Adrenal gland (tissue), 9 donors: ENCODE measurements at regions not wholly inside any gene's neighbourhood (a gene's known extent, or its start where the extent isn't known, plus 50 kb on each side); places are given as distances from the start of the nearest gene placed in this dataset.
"Not testable (repeated sequence)": the region's sequence is repeated elsewhere in the genome, so short reads cannot be mapped to it uniquely, and the experiment has no call there.

Source experiments
- DNase-seq, 7 donors: peaks; one replicate each; pipeline ENCODE4 v3.0.0-alpha.2; 2019 to 2020
- H3K27ac ChIP-seq, 5 donors: fragments of 200-600 bp; sonication (generic) in 4 of 5; 1 replicate in 3 of 5; 2 replicates in 2 of 5; pipeline versions ENCODE4 v1.5.1 to v1.8.0; 2016 to 2020; ENCODE audit warnings: mild to moderate bottlenecking in 1 of 5
- H3K27me3 ChIP-seq: fragments of 200-600 bp; 2 replicates; pipeline ENCODE4 v1.8.0; 2021
- H3K36me3 ChIP-seq, 2 donors: fragments of 200-600 bp; replicated peaks in 1 of 2; 1 replicate in 1 of 2; 2 replicates in 1 of 2; pipeline versions ENCODE4 v1.5.1 to v1.8.0; 2018 to 2022
- H3K4me1 ChIP-seq, 2 donors: fragments of 200-600 bp; replicated peaks in 1 of 2; 1 replicate in 1 of 2; 2 replicates in 1 of 2; pipeline versions ENCODE4 v1.5.1 to v1.8.0; 2018 to 2021
- H3K4me3 ChIP-seq, 4 donors: fragments of 200-600 bp; sonication (generic) in 3 of 4; one replicate each; pipeline ENCODE4 v1.5.1; 2016 to 2018
- H3K9me3 ChIP-seq, 3 donors: fragments of 200-600 bp; sonication (generic) in 1 of 3; replicated peaks in 1 of 3; 1 replicate in 2 of 3; 2 replicates in 1 of 3; pipeline versions ENCODE4 v1.5.1 to v1.8.0; 2016 to 2021
- POLR2A ChIP-seq, 2 donors: fragments of 450-650 bp; IDR thresholded peaks; one replicate each; pipeline ENCODE4 v1.6.1; 2017; ENCODE audit warnings: antibody characterized with exemption in 2 of 2, mild to moderate bottlenecking in 2 of 2, moderate library complexity in 1 of 2
- WGBS, 4 donors: extraction: QIAGEN DNeasy Blood & Tissue Kit in 2 of 4; methylation state at CpG; one replicate each; pipeline versions ENCODE4 v1.1.5 to v1.1.7; 2013 to 2017; 5-methylcytosine and 5-hydroxymethylcytosine counted together
- intact Hi-C, 2 donors: fragments of 100-400 bp; cut with DNase I; formaldehyde crosslinking; loops; one replicate each; pipeline versions ENCODE4 v1.14.1 to v1.15.0; 2022 to 2023
- TF ChIP-seq, protein P1 (sequence below), 6 experiments: fragments of 450-650 bp in 4 of 6; fragments of 200-600 bp in 2 of 6; sonication (generic) in 1 of 6; IDR thresholded peaks; 1 replicate in 5 of 6; 2 replicates in 1 of 6; pipeline versions ENCODE4 v1.5.1 to v1.8.0; 2016 to 2021; ENCODE audit warnings: antibody characterized with exemption in 6 of 6, mild to moderate bottlenecking in 2 of 6, moderate library complexity in 1 of 6
- donor health status: healthy with polysubstance abuse.
- donor health status: Bipolar disorder and iron deficiency.
- donor health status: DM: yes; HTN: yes; CAD: no.
- donor health status: DM: no; HTN: no; CAD: no.
- donor health status: DM: no; HTN: no; CAD: no.

DNA sequence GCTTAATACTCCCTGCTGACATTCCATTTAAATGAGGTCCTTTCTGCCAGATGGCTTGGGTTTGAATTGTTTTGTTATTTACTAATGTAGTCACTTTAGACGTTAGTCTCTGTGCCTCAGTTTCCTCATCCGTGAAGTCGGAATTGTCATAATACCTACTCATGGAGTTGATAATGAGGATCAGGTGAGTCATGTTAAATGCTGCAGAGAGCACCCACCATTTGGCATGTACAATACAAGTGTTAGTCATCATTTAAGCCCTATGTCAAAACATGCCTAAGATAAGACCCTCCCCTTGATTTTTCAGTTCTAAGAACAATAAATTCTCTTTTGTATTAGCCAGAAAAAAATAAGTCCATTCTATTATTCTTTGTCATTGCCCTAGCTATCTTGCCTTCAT is 534.8 kb upstream of the HTR2C start:
- Histone ChIP-seq H3K4me3 (no peak overlapping the region), H3K27me3 (no peaks in the 10 kb centered on the region), H3K27ac (no peak overlapping the region), H3K36me3 (no peaks in the 10 kb centered on the region), H3K4me1 (no peaks in the 10 kb centered on the region), H3K9me3 (no peaks in the 10 kb centered on the region)
- intact Hi-C loops = no loop called here
- WGBS, 4 donors = 65 to 75% (median 72%) methylated on average over 3 of the region's 3 CpGs
- TF ChIP-seq, protein P1, sequence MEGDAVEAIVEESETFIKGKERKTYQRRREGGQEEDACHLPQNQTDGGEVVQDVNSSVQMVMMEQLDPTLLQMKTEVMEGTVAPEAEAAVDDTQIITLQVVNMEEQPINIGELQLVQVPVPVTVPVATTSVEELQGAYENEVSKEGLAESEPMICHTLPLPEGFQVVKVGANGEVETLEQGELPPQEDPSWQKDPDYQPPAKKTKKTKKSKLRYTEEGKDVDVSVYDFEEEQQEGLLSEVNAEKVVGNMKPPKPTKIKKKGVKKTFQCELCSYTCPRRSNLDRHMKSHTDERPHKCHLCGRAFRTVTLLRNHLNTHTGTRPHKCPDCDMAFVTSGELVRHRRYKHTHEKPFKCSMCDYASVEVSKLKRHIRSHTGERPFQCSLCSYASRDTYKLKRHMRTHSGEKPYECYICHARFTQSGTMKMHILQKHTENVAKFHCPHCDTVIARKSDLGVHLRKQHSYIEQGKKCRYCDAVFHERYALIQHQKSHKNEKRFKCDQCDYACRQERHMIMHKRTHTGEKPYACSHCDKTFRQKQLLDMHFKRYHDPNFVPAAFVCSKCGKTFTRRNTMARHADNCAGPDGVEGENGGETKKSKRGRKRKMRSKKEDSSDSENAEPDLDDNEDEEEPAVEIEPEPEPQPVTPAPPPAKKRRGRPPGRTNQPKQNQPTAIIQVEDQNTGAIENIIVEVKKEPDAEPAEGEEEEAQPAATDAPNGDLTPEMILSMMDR (IDR thresholded peaks at IDR 0.05) = no peak
- TF ChIP-seq POLR2A (IDR thresholded peaks at IDR 0.05) = no peak
- DNase-seq = no peak

DNA sequence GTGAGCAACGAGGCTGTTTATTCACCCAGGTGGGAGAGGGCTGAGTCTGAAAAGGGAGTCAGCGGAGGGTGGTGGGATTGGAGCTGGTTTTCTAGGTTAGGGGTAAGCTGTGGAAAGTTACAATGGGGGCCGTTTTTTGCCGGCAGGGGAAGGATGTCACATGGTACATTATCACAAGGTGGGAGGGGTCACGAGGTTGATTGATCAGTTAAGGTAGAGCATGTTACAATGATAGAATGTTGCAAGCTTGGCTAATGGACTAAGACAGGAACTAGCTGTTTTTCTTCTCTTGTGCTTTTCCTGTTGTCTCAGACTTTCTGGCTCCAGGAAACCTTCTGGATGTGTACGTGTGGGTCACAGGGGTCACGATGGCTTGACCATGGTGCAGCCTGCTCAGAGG is 536.3 kb upstream of the HTR2C start:
- Histone ChIP-seq H3K9me3 (no peaks in the 10 kb centered on the region), H3K36me3 (no peaks in the 10 kb centered on the region), H3K27me3 (no peaks in the 10 kb centered on the region), H3K27ac (no peak overlapping the region), H3K4me1 (no peaks in the 10 kb centered on the region), H3K4me3 (no peak overlapping the region)
- 59 to 66% (median 62%) methylated on average over 5 to 7 of the region's 7 CpGs for WGBS, 4 donors
- TF ChIP-seq POLR2A (IDR thresholded peaks at IDR 0.05) = no peak
- TF ChIP-seq, protein P1 (IDR thresholded peaks at IDR 0.05) = no peak
- DNase-seq = no peak
- intact Hi-C loops = no loop called here

DNA sequence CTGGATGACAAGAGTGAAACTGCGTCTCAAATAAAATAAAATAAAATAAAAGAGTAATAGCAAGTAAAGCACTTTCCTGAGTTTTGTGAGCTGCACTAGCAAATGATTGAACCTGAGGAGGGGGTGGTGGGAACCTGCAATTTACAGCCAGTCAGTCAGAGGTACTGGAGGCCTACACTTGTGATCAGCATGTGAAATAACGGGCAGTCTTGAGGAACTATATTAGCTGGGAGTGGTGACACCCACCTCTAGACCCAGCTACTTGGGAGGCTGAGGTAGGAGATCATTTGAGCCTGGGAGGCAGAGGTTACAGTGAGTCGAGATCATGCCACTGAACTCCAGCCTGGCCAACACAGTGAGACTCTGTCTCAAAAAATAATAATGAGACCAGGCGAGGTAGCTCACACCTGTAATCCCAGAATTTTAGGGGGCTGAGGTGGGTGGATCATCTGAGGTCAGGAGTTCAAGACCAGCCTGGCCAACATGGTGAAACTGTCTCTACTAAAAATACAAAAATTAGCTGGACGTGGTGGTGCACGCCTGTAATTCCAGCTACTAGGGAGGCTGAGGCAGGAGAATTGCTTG is 537.1 kb upstream of the HTR2C start:
- Histone ChIP-seq H3K4me1 (no peaks in the 10 kb centered on the region), H3K9me3 (no peaks in the 10 kb centered on the region), H3K36me3 (no peaks in the 10 kb centered on the region), H3K27ac (no peak overlapping the region), H3K27me3 (no peaks in the 10 kb centered on the region), H3K4me3 (no peak overlapping the region)
- 74 to 77% (median 76%) methylated on average over 5 to 6 of the region's 6 CpGs for WGBS, 4 donors
- TF ChIP-seq, protein P1 (IDR thresholded peaks at IDR 0.05) = no peak
- no peak for TF ChIP-seq POLR2A (IDR thresholded peaks at IDR 0.05)
- no peak for DNase-seq
- intact Hi-C loops = no loop called here

DNA sequence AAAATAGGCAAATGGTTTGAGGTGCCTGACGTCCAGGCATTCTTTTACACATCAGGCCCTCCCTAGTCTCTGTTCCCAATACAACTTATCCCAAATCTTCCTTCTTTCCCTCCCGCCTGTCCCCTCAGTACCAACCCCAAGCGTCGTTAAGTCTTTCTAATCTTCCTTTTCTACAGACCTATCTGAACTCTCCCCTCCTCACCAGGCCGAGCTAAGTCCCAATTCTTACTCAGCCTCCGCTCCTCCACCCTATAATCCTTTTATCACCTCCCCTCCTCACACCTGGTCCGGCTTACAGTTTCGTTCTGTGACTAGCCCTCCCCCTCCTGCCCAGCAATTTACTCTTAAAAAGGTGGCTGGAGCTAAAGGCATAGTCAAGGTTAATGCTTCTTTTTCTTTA is 542.4 kb upstream of the HTR2C start:
- H3K36me3 ChIP-seq, intact Hi-C loops, H3K27ac ChIP-seq, DNase-seq, H3K9me3 ChIP-seq, H3K4me3 ChIP-seq, H3K4me1 ChIP-seq, H3K27me3 ChIP-seq: not testable (repeated sequence)
- WGBS, 4 donors = 76 to 90% (median 77%) methylated on average over 8 of the region's 8 CpGs

DNA sequence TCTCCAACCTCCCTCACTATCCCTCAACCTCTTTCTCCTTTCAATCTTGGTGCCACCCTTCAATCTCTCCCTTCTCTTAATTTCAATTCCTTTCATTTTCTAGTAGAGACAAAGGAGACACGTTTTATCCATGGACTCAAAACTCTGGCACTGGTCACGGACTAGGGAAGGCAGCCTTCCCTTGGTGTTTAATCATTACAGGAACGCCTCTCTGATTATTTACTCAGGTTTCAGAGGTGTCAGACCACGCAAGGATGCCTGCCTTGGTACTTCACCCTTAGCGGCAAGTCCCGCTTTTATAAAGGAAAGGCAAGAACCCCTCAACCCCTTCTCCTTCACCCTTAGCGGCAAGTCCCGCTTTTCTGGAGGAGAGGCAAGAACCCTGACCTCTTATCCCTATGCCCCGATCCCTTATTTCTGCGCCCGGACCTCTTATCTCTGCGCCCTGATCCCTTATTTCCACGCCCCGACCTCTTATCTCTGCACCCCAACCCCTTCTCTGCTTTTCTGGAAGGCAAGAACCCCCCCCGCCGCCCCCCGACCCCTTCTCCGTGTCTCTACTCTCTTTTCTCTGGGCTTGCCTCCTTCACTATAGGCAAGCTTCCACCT is 543.1 kb upstream of the HTR2C start:
- DNase-seq, H3K4me1 ChIP-seq: not testable (repeated sequence)

DNA sequence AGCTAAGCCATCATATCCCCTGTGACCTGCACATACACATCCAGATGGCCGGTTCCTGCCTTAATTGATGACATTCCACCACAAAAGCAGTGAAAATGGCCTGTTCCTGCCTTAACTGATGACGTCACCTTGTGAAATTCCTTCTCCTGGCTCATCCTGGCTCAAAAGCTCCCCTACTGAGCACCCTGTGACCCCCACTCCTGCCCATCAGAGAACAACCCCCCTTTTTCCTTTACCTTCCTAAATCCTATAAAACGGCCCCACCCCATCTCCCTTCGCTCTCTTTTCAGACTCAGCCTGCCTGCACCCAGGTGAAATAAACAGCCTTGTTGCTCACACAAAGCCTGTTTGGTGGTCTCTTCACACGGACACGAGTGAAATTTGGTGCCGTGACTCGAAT is 543.8 kb upstream of the HTR2C start:
- H3K9me3 ChIP-seq, H3K27me3 ChIP-seq, H3K36me3 ChIP-seq, H3K27ac ChIP-seq, DNase-seq, H3K4me1 ChIP-seq, intact Hi-C loops, H3K4me3 ChIP-seq: not testable (repeated sequence)
- 64 to 71% (median 67%) methylated on average over 7 to 8 of the region's 8 CpGs for WGBS, 4 donors

More for the DNA sequence above, 543.1 kb upstream of the HTR2C start:
- H3K4me3 ChIP-seq, H3K36me3 ChIP-seq, intact Hi-C loops, H3K27ac ChIP-seq, H3K9me3 ChIP-seq, H3K27me3 ChIP-seq: not testable (repeated sequence)
- 76 to 88% (median 82%) methylated on average over 17 to 18 of the region's 18 CpGs for WGBS, 4 donors
